GM10266 (cell line): ENCODE measurements at regions not wholly inside any gene's neighbourhood (a gene's known extent, or its start where the extent isn't known, plus 50 kb on each side); places are given as distances from the start of the nearest gene placed in this dataset.

Experiments used
- DNase-seq: peaks from one replicate; pipeline ENCODE4 v3.0.0; 2012; ENCODE audit errors: extremely low spot score
- TF ChIP-seq, protein P1 (sequence below): IDR thresholded peaks from 2 replicates; pipeline ENCODE4 v1.5.1; 2012; ENCODE audit warnings: mild to moderate bottlenecking, low read depth; ENCODE audit not compliant: control insufficient read depth, insufficient read depth; ENCODE audit errors: missing control alignments

DNA sequence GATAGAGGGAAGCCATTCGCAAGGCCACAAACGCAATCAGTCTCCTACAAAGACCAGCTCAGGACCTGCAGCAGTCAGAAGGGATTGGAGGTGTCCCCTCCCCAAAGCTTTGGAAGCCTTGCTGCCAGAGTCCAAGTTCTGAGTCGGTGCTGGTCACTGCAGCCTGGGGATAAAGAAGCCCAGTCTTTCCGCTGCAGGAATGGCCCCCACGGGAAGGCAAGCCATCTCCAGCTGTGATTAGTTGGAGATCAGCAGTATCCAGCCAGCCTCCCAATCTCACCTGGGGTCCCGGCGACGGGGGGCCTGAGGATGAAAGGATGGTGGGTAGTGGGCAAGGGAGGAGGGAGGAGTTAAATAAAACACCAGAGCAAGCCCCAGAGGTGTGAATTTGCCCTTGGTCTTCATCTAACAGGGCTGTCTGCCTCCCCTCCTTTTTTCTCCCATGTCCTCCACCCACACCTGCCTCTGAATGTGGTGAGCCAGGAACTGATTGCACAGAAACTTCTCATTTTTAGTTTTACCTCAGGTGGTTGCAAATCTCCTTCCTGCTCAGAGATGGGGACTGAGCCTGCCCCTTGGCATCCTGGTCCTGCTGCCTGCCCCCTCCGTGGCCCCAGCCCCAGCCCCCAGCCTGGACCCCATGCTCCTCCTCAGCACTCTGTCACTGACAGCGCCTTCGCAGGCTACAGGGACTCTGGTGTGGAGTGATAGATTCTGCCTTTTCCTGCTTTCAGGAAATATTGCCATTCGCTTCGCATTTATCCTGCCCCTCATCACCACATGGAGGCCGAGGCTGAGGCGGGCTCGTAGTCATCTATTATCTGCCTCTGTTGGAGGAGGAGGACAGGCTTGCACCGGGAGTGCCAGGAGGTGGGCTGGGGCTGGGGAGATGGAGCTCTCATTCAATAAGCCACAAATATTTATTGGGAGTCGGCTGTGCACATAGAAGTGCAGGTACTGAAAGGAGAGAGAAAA is 262.9 kb upstream of the SDK2 start:
- TF ChIP-seq, protein P1, sequence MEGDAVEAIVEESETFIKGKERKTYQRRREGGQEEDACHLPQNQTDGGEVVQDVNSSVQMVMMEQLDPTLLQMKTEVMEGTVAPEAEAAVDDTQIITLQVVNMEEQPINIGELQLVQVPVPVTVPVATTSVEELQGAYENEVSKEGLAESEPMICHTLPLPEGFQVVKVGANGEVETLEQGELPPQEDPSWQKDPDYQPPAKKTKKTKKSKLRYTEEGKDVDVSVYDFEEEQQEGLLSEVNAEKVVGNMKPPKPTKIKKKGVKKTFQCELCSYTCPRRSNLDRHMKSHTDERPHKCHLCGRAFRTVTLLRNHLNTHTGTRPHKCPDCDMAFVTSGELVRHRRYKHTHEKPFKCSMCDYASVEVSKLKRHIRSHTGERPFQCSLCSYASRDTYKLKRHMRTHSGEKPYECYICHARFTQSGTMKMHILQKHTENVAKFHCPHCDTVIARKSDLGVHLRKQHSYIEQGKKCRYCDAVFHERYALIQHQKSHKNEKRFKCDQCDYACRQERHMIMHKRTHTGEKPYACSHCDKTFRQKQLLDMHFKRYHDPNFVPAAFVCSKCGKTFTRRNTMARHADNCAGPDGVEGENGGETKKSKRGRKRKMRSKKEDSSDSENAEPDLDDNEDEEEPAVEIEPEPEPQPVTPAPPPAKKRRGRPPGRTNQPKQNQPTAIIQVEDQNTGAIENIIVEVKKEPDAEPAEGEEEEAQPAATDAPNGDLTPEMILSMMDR, result no peak
- no peak for DNase-seq

DNA sequence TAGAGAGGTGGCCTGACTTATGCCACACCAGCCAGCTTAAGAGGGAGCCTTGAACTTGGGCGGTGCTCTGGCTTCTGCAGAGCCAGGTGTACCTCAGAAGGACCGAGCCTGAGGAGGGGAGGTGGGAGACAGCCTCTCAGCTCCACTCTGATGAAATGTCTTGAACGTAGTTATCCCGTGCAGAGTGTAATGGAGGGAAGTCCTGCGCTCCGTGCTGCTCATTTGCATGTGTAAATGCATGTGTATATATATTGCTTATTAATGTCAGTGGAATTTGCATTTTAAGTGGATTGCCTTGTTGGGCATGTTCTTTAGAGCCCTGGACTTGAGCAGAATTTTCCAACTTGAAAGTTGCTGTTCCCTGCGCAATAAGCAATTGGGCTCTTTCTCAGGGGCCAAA is 264.9 kb upstream of the SDK2 start:
- TF ChIP-seq, protein P1, result no peak
- DNase-seq, result no peak

DNA sequence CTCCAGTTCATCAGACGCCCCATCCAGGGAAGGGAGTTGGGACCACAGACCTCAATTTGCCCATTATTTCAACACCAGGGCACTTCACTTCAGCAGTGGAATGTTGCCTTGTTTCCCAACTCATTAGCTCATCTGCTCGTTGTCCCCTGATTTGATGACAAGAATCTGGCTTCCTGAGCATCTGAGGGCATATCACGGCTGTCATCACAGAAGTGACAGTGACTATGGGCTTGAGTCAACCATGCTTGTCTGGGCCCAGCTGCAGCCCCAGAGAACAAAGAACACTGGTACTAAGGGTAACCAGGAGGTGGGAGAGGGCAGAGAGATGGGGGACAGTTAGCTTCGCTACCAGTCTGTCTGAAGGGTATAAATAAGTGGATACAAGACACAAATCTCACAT is 266.0 kb upstream of the SDK2 start:
- DNase-seq, result no peak
- TF ChIP-seq, protein P1, result no peak

DNA sequence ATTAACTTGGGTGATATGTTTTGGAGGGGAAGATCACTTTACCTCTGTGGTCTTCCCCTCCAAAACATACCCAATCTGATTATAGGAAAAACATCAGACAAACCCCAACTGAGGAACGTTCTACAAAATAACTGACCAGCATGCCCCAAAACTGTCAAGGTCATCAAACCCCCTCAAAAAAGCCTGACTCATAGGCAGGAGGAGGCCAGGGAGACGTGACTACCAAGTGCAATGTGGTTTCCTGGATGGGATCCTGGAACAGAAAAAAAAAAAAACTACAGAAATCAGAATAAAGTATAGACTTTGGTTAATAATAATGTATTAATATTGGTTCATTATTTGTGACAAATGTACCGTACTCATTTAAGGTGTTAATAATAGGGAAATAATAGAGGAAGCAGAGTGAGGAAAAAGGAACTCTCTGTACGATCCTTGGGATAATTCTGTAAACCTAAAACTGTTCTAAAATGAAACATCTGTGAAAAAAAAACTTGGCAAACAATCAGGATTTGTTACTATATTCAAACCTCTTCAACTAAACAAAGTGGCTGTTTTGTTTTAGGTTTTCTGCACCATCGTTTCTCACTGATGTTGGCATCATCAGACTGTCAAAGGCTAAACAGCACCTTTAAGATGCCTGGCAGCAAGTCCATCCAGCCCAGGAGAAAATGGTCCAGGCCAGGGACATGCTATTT is 266.7 kb upstream of the SDK2 start:
- no peak for DNase-seq
- TF ChIP-seq, protein P1, result no peak

DNA sequence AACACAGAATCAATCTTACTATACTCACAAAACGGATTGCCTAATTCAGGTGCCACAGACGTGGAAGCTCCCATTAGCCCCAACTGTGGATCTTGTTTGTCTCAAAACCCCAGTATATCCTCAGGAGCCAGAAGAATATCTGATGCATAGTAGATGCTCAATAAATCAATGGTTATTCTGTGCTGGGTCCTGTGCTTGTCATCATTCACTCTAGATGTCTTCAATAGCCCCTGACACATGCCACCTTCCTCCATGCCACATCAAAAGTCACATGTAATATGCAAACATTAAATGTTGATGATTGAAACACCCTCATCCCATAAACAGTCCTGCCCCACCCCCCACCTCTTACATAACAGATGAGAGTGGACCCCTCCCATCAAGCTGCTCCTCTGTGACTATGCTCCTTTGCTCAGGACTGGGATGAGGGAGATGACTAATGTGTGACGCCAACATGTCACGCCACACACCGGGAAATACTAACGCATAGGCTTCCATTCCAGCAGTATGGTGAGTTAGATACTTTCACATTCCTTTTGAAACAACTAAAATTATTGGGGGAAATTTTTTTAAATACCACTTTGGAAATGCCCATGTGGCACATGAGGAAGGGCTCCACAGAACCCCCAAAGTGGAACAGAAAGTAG is 267.6 kb upstream of the SDK2 start:
- TF ChIP-seq, protein P1, result no peak
- no peak for DNase-seq

DNA sequence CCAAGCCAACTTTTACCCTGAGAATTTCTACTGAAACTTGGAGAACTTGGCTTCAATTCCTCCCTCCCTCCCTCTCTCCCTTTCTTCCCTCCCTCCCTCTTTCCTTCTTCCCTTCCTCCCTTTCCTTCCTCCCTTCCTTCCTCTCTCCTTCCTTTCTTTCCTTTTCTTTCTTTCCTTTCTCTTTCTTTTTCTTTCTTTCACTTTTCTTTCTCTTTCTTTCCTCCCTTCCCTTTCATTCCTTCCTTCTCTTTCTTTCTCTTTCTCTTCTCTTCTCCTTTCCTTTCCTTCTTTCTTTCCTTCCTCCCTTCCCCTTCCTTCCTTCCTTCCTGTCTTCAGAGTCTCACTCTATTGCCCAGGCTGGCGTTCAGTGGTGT is 268.1 kb upstream of the SDK2 start:
- DNase-seq, result no peak
- TF ChIP-seq, protein P1, result no peak
